IMR-90 (cell line): ENCODE measurements at regions not wholly inside any gene's neighbourhood (a gene's known extent, or its start where the extent isn't known, plus 50 kb on each side); places are given as distances from the start of the nearest gene placed in this dataset.

Experiments used
- ATAC-seq: fragments of 200-7000 bp; cut with Tn5 transposase; 2 replicates; pipeline ENCODE4 v1.9.1; 2020; ENCODE audit warnings: low read depth, mild to moderate bottlenecking, moderate library complexity
- BruUV-seq: library from RNA; stranded (reverse); fragments of 400-500 nt; replicated peaks from 2 replicates; lab custom pipeline; 2021; lab: Mats Ljungman, UMichigan
- CTCF ChIA-PET: fragments of 300-600 bp; formaldehyde crosslinking; extraction: SDS; loops from one replicate; lab custom pipeline; 2021; ENCODE audit warnings: antibody characterized with exemption; lab: Yijun Ruan, JAX
- POLR2A ChIA-PET: fragments of 300-600 bp; sonication (Branson Sonifier 250); formaldehyde crosslinking; loops from one replicate; lab custom pipeline; 2022; ENCODE audit warnings: antibody characterized with exemption; ENCODE audit not compliant: unreplicated experiment; lab: Charles Lee
- DNase-seq: peaks from one replicate; pipeline ENCODE4 v3.0.0; 2013
- H2AFZ ChIP-seq: replicated peaks from 2 replicates; pipeline ENCODE3; 2013; ENCODE audit warnings: low read length, mild to moderate bottlenecking; ENCODE audit not compliant: poor library complexity
- H2AK5ac ChIP-seq: 2 replicates; pipeline ENCODE4 v1.6.1; 2013; ENCODE audit warnings: low read depth, low read length, inconsistent platforms
- H2AK9ac ChIP-seq: replicated peaks from 2 replicates; pipeline ENCODE3; 2013; ENCODE audit warnings: mild to moderate bottlenecking, low read depth, low read length, moderate library complexity; ENCODE audit not compliant: poor library complexity
- H2BK120ac ChIP-seq: 2 replicates; pipeline ENCODE4 v1.6.1; 2013; ENCODE audit warnings: low read depth, low read length, inconsistent platforms
- H2BK15ac ChIP-seq: 3 replicates; pipeline ENCODE4 v1.6.1; 2013; ENCODE audit warnings: low read depth, low read length, inconsistent platforms
- H2BK20ac ChIP-seq: 2 replicates; pipeline ENCODE4 v1.6.1; 2013; ENCODE audit warnings: low read depth, mild to moderate bottlenecking, inconsistent platforms, low read length, moderate library complexity
- H2BK5ac ChIP-seq: 2 replicates; pipeline ENCODE4 v1.6.1; 2013; ENCODE audit warnings: mild to moderate bottlenecking, low read depth, low read length, inconsistent platforms; ENCODE audit not compliant: poor library complexity, severe bottlenecking
- H3K14ac ChIP-seq: replicated peaks from 2 replicates; pipeline ENCODE4 v1.6.1; 2013; ENCODE audit warnings: low read depth, low read length, inconsistent platforms
- H3K18ac ChIP-seq: 2 replicates; pipeline ENCODE4 v1.6.1; 2013; ENCODE audit warnings: low read depth, low read length, control low read depth
- H3K23ac ChIP-seq: 2 replicates; pipeline ENCODE4 v1.6.1; 2013; ENCODE audit warnings: low read depth, low read length, inconsistent platforms
- H3K27ac ChIP-seq: 2 replicates; pipeline ENCODE4 v1.5.1; 2013; ENCODE audit warnings: mild to moderate bottlenecking, control low read depth, low read length; ENCODE audit not compliant: insufficient read depth
- H3K27me3 ChIP-seq: 2 replicates; pipeline ENCODE4 v1.6.1; 2013; ENCODE audit warnings: low read length; ENCODE audit not compliant: control insufficient read depth, insufficient read depth
- H3K36me3 ChIP-seq: 2 replicates; pipeline ENCODE4 v1.6.1; 2013; ENCODE audit warnings: low read length, mixed read lengths; ENCODE audit not compliant: control insufficient read depth, insufficient read depth
- H3K4ac ChIP-seq: 2 replicates; pipeline ENCODE4 v1.6.1; 2013; ENCODE audit warnings: low read depth, low read length, inconsistent platforms
- H3K4me1 ChIP-seq: 2 replicates; pipeline ENCODE4 v1.6.1; 2013; ENCODE audit warnings: low read length, mixed read lengths; ENCODE audit not compliant: control insufficient read depth, insufficient read depth
- H3K4me2 ChIP-seq: 2 replicates; pipeline ENCODE4 v1.6.1; 2013; ENCODE audit warnings: low read depth, mild to moderate bottlenecking, control low read depth, low read length, moderate library complexity
- H3K4me3 ChIP-seq: 2 replicates; pipeline ENCODE4 v1.5.1; 2013; ENCODE audit warnings: low read depth, mild to moderate bottlenecking, control low read depth, low read length, moderate library complexity; ENCODE audit not compliant: insufficient read depth
- H3K56ac ChIP-seq: 2 replicates; pipeline ENCODE4 v1.6.1; 2013; ENCODE audit warnings: low read length, inconsistent platforms; ENCODE audit not compliant: insufficient read depth; ENCODE audit errors: extremely low read depth
- H3K79me1 ChIP-seq, 2 experiments: 2 replicates each; pipeline ENCODE4 v1.6.1; 2013; ENCODE audit warnings: low read length in 2 of 2, inconsistent platforms in 1 of 2, low read depth in 1 of 2
- H3K9ac ChIP-seq: 2 replicates; pipeline ENCODE4 v1.6.1; 2013; ENCODE audit warnings: low read depth, low read length, control low read depth
- H3K9me1 ChIP-seq: 2 replicates; pipeline ENCODE4 v1.6.1; 2013; ENCODE audit warnings: low read length, inconsistent platforms; ENCODE audit not compliant: insufficient read depth
- H3K9me3 ChIP-seq: 2 replicates; pipeline ENCODE4 v1.6.1; 2013; ENCODE audit warnings: low read length; ENCODE audit not compliant: control insufficient read depth, insufficient read depth
- H4K20me1 ChIP-seq: 2 replicates; pipeline ENCODE4 v1.6.1; 2013; ENCODE audit warnings: low read length, inconsistent platforms; ENCODE audit not compliant: insufficient read depth
- H4K5ac ChIP-seq: 2 replicates; pipeline ENCODE4 v1.6.1; 2013; ENCODE audit warnings: mild to moderate bottlenecking, low read depth, low read length, control low read depth
- H4K8ac ChIP-seq, 2 experiments: 2 replicates each; pipeline ENCODE4 v1.6.1; 2013; ENCODE audit warnings: low read depth in 2 of 2, low read length in 2 of 2, control low read depth in 1 of 2, inconsistent platforms in 1 of 2
- H4K91ac ChIP-seq: 2 replicates; pipeline ENCODE4 v1.6.1; 2013; ENCODE audit warnings: low read depth, low read length, inconsistent platforms; ENCODE audit not compliant: insufficient read depth
- CEBPB ChIP-seq: IDR thresholded peaks from 2 replicates; pipeline ENCODE4 v1.6.1; 2012; ENCODE audit warnings: low read depth, low read length, improper control_type of control experiment
- CHD1 ChIP-seq: IDR thresholded peaks from 2 replicates; pipeline ENCODE4 v1.6.1; 2012; ENCODE audit warnings: low read depth, low read length, improper control_type of control experiment
- CTCF ChIP-seq: conservative IDR thresholded peaks from 2 replicates; pipeline ENCODE4 v1.5.1; 2012; ENCODE audit warnings: mild to moderate bottlenecking, low read depth, low read length, improper control_type of control experiment
- ELK1 ChIP-seq: fragments of 150-350 bp; IDR thresholded peaks from 2 replicates; pipeline ENCODE4 v1.6.1; 2016; ENCODE audit warnings: low read depth, mild to moderate bottlenecking, low read length, moderate library complexity, borderline replicate concordance
- FOS ChIP-seq: fragments of 150-350 bp; IDR thresholded peaks from 2 replicates; pipeline ENCODE4 v1.6.1; 2016; ENCODE audit warnings: low read depth, low read length
- MAFK ChIP-seq: IDR thresholded peaks from 2 replicates; pipeline ENCODE4 v1.6.1; 2012; ENCODE audit warnings: low read depth, low read length, improper control_type of control experiment
- MAZ ChIP-seq: IDR thresholded peaks from 2 replicates; pipeline ENCODE4 v1.6.1; 2012; ENCODE audit warnings: low read depth, mild to moderate bottlenecking, low read length, improper control_type of control experiment, moderate library complexity, borderline replicate concordance
- MXI1 ChIP-seq: IDR thresholded peaks from 2 replicates; pipeline ENCODE4 v1.6.1; 2012; ENCODE audit warnings: low read depth, mild to moderate bottlenecking, low read length, moderate library complexity, borderline replicate concordance
- POLR2A ChIP-seq: IDR thresholded peaks from 2 replicates; pipeline ENCODE4 v1.6.1; 2012; ENCODE audit warnings: mild to moderate bottlenecking, low read depth, low read length
- RAD21 ChIP-seq: IDR thresholded peaks from 2 replicates; pipeline ENCODE4 v1.6.1; 2012; ENCODE audit warnings: low read length, improper control_type of control experiment
- RFX5 ChIP-seq: IDR thresholded peaks from 2 replicates; pipeline ENCODE4 v1.8.0; 2012; ENCODE audit warnings: low read depth, mild to moderate bottlenecking, low read length, moderate library complexity
- SMC3 ChIP-seq: fragments of 150-350 bp; IDR thresholded peaks from 2 replicates; pipeline ENCODE4 v1.6.1; 2016; ENCODE audit warnings: low read depth, mild to moderate bottlenecking, antibody characterized with exemption, low read length, moderate library complexity
- USF2 ChIP-seq: fragments of 150-350 bp; IDR thresholded peaks from 2 replicates; pipeline ENCODE4 v1.6.1; 2017; ENCODE audit warnings: mild to moderate bottlenecking, antibody characterized with exemption, low read length, low read depth
- dilution Hi-C: fragments of 300-500 bp; cut with HindIII; formaldehyde crosslinking; loops from one replicate; pipeline ENCODE4 v1.14.3; 2018; ENCODE audit warnings: low sequenced_read_pairs; ENCODE audit not compliant: unreplicated experiment
- in situ Hi-C: fragments of 300-500 bp; cut with MboI; formaldehyde crosslinking; loops from 3 replicates; pipeline ENCODE4 v1.14.3; 2019; ENCODE audit warnings: low sequenced_read_pairs, inconsistent platforms, mixed read lengths
- intact Hi-C: fragments of 100-400 bp; cut with micrococcal nuclease; formaldehyde crosslinking; loops from 2 replicates; pipeline ENCODE4 v1.10.0; 2022

GRCh38 chrX:117744958-117745357, 371.7 kb downstream of the KLHL13 start:
- Histone ChIP-seq H3K36me3 (no peaks in the 10 kb centered on the region), H3K9ac (no peak overlapping the region), H4K20me1 (no peaks in the 10 kb centered on the region), H3K9me3 (no peaks in the 10 kb centered on the region), H2AK9ac (no peak overlapping the region), H2BK5ac (no peak overlapping the region), H3K9me1 (no peaks in the 10 kb centered on the region), H3K4ac (no peak overlapping the region), H2BK20ac (no peak overlapping the region), H3K56ac (no peak overlapping the region), H2AFZ (no peak overlapping the region), H4K5ac (no peak overlapping the region), H2BK15ac (no peak overlapping the region), H3K4me1 (no peaks in the 10 kb centered on the region), H3K14ac (no peak overlapping the region), H3K23ac (no peak overlapping the region), H3K79me1 (no peaks in the 10 kb centered on the region), H3K4me2 (no peak overlapping the region), H4K91ac (no peak overlapping the region), H3K27me3 (no peaks in the 10 kb centered on the region), H3K27ac (no peak overlapping the region), H4K8ac (no peak overlapping the region), H3K4me3 (no peak overlapping the region), H2AK5ac (no peak overlapping the region), H2BK120ac (no peak overlapping the region), H3K18ac (no peak overlapping the region)
- no peak for DNase-seq
- BruUV-seq: no TSS peak
- in situ Hi-C loops (no loop called here), dilution Hi-C loops (no loop called here), intact Hi-C loops (loop anchor here (5.0 kb wide), 1 partner anchor 1253 kb away; no protein-coding TSS in a partner anchor)
- CTCF ChIA-PET: interaction anchor here (1.3 kb wide), 1 partner anchor 20 kb away, joined by 3 read pairs; no protein-coding TSS in a partner anchor
- ATAC-seq: no peak
- TF ChIP-seq RFX5 (no peak), ELK1 (no peak), MXI1 (no peak), POLR2A (no peak), FOS (no peak), MAZ (no peak), RAD21 (no peak), USF2 (no peak), SMC3 (no peak), MAFK (no peak), CHD1 (no peak), CEBPB (no peak), CTCF (no peak)
- POLR2A ChIA-PET: no interaction called here
